ENCODE measurements at regions not wholly inside any gene's neighbourhood (a gene's known extent, or its start where the extent isn't known, plus 50 kb on each side); places are given as distances from the start of the nearest gene placed in this dataset.
A peak's percentile ranks its signal among the peaks of the same experiment; 100 is the strongest.
"Not testable (repeated sequence)": the region's sequence is repeated elsewhere in the genome, so short reads cannot be mapped to it uniquely, and the experiment has no call there.

DNA sequence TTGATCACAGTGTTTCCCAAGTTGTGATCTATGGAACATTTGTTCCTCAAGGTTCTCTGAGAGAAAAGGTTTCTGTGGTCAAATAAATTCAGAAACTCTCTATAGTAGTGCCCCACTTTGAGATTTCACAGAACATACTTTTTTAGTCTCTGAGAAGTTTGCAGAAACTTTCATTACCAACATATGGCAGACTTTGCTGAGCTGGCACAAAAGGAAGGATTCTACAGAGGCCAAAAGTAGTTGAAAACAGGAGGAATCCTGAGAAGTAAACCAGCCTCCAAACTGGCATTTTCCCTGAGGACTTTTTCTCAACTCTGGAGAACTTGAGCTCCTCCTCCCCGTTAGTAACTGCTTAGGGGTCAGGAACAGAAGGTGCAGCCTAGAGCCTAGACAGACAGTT, 117.8 kb upstream of the ESX1 start:
- DNase-seq, result no peak

GRCh38 chrX:104370089-104370488, 115.4 kb upstream of the ESX1 start:
- no peak for DNase-seq

DNA sequence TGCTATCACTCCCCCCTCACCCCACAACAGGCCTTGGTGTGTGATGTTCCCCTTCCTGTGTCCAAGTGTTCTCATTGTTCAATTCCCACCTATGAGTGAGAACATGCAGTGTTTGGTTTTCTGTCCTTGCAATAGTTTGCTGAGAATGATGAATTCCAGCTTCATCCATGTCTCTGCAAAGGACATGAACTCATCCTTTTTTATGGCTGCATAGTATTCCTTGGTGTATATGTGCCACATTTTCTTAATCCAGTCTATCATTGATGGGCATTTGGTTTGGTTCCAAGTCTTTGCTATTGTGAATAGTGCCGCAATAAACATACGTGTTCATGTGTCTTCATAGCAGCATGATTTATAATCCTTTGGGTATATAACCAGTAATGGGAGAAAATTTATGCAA, 106.0 kb upstream of the ESX1 start:
- not testable (repeated sequence) for DNase-seq

DNA sequence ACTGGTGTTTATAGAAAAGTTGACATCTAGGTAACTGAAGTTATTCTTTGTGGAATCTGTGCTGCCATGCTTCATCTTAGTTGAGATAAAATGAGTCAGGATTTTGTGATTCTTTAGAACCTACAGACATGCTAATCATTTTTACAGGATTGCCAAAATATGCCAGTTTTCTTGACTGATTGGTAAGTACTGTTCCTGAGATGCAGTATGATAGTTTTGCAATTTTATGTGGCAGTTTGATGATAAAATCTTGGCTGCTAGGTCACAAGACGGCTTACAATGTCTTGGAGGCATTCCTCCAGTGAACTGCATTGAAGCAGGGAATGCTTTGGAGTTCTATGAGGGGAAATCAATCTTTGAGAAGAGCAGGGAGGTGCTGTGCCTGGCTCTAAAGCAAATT, 104.4 kb upstream of the ESX1 start:
- no peak for DNase-seq

DNA sequence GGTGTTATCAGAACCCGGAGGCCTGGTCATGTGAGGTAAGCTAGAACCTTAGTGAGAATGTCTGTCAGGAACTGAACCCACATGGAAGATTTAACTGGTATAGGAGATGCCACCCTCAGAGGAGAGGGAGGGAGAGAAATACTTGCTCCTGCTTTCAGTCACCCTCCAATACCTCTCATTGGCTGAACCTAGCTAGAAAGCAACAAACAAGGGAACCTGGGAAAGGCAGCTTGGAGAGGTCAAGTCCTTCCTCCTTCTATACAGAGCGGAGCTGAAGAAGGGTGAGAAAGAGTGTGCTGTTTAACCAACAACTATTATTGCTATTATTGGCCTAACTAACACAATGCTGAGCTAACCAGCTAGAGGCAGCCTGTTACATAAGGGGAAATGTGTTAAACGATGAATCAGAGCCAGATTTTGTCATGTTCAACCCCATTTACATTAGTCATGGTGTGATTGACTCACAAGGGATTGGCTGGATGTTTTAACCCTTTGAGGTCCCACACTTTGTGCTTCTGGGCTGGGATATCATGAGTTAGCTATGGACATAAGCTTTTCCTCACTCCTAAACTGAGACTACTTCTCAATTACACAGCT, 96.5 kb upstream of the ESX1 start:
- DNase-seq, result no peak

GRCh38 chrX:104347860-104348259, 93.1 kb upstream of the ESX1 start:
- DNase-seq, result no peak

- peak; percentile 61 for DNase-seq
Observed at GRCh38 chrX:104343428-104344129, 88.8 kb upstream of the ESX1 start.

DNA sequence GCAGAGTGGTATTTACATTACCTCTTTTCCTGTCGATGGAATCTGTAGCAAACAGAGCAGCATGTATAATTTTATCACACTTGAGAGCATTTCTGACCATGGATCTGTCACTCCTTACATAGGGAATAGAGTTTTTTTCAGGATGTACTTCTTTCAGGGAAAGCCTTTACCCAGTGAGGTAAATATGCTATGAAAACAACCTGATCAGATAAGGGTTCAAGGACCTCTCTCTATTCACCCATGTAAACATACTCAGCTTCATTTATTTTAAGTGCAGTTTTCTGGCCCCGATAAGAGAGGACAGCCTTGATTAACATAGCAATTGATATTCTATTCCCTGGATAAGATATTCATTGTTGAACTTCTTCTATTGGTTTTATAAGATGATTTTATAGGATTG, 87.3 kb upstream of the ESX1 start:
- no peak for DNase-seq

GRCh38 chrX:104335756-104336155, 81.0 kb upstream of the ESX1 start:
- no peak for DNase-seq

DNA sequence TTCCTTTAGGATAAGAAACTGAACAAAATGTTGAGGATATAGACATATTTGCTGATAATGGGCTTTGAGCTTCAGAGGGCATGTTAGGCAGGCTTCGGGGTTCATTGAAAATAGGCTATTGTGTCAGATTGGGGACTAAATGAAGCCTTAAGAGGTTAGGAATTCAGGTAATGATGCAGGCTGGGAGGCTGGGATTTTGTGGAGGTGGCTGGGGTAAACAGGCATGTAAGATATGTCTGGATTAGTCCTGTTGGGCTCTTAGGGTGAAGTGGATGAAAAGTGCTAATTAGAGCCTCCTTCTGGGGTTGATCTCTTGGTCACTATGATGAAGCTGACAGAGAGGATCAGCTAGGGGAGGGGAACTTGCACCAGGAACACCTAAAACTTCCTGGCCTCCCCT, 80.2 kb upstream of the ESX1 start:
- no peak for DNase-seq

- no peak for DNase-seq
Observed at GRCh38 chrX:104330966-104331365, 76.2 kb upstream of the ESX1 start.

DNA sequence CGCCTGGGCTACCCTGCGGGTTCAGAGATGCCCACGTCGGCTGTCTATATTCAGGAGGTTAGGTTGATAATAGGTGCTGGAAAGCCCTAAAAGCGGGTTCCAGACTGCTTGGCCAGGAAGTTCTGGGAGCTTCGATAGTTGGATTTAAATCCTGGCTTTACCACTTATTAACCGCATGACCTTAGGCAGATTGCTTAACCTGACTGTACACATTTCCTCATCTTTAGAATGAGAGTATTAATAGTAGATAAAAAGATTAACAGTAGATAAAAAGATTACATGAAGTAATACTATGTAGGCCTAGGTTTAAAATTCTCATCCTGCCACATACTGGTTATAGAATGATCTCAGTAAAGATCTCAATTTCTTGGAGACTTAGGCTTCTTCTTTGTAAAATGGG, 75.0 kb upstream of the ESX1 start:
- no peak for DNase-seq

- DNase-seq, result no peak
Observed at GRCh38 chrX:104325213-104325585, 70.5 kb upstream of the ESX1 start.

GRCh38 chrX:104324461-104325212, 69.9 kb upstream of the ESX1 start:
- DNase-seq, result no peak

DNA sequence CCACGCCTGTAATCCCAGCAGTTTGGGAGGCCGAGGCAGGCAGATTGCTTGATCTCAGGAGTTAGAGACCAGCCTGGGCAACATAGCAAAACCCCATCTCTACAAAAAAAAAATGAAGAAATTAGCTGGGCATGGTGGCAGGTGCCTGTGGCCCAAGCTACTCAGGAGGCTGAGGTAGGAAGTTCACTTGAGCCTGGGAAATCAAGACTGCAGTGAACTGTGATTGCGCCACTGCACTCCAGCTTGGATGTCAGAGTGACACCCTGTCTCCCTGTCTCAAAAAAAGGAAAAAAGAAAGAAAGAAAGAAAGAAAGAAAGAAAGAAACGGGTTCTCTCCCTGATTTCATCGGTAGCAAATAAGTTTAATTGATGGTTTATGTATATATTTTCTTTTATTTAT, 64.6 kb upstream of the ESX1 start:
- no peak for DNase-seq

- DNase-seq, result no peak
Observed at GRCh38 chrX:104318330-104319009, 63.7 kb upstream of the ESX1 start.

- no peak for DNase-seq
Observed at GRCh38 chrX:104316739-104317138, 62.0 kb upstream of the ESX1 start.

- no peak for DNase-seq
Observed at GRCh38 chrX:104315555-104315954, 60.8 kb upstream of the ESX1 start.

DNA sequence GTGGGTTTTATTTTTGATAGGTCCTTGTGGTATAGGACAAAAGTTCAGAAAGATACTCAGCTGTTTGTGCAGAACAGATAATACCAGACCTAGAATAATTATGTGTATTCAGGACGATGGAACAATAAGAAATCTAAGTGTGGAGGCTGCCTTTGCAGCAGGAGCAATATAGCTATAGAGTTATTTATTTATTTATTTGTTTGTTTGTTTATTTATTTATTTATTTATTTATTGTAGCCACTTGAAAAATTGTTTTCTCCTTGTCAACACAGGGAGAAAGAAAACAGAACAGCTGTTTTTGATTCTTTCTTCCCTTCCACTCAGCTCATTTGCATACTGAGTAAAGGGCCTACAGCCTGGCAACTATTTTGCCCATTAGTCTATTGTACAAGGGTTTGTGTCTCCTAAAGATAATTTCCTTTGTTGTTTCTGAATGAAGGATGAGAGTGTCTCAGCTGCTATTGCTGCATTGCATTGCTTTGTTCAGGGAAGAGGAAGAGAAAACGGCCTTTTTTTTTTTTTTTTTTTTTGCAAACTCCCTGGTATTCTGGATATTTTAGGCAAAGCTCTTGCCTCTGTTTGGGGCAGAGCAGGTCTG, 56.0 kb upstream of the ESX1 start:
- DNase-seq, result no peak

- no peak for DNase-seq
Observed at GRCh38 chrX:104310090-104310489, 55.4 kb upstream of the ESX1 start.

DNA sequence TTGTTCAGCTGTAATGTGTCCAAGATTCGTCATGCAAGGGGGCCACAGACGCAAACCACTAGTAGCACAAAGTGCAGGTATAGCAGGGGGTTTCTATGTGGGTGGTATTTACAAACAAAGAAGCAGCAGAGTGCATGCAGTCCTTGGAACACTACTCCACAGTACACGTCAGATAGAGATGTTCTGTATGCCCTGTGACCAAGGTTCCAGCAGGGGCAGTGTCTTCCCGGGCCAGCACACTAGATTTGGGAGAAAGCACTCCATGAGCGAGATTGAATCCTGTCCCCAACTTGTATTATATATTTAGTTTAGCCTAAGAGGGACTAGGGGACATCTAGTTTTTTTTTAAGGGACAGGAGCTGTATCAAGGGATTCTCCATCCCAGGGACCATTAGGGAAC, 54.4 kb upstream of the ESX1 start:
- DNase-seq, result no peak

- DNase-seq, result no peak
Observed at GRCh38 chrX:104307341-104307740, 52.6 kb upstream of the ESX1 start.

DNA sequence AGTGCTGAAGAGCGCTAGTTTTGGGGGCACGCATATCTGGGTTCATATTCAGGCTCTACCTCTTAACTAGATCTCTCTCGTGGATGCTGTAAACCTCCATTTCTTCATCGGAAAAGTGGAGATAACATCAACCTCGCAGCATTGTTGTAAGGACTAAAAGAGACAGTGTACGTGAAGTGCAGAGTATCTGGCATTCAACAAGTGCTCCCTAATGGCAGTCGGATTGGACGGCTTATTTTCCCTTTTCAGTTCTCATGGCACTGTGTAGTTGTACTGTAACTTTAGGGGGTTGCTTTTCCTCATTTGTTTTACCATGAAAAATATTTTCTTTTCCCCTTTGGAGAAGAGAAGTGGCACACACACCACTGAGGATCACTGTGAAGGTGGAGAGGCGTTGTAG, 51.4 kb upstream of the ESX1 start:
- no peak for DNase-seq

All from activated effector memory CD4-positive, alpha-beta T cell treated with anti-CD3 and anti-CD28 coated beads, Interleukin-2, amount 50 U/mL, for 16 hours (primary cell).